ENCODE measurements at regions not wholly inside any gene's neighbourhood (a gene's known extent, or its start where the extent isn't known, plus 50 kb on each side); places are given as distances from the start of the nearest gene placed in this dataset.

- H3K9ac ChIP-seq (replicated peaks in 1 of 4; ENCODE audit: extremely low read depth in 1 of 4, low read depth in 3 of 4, low read length in 3 of 4) = no peak overlapping the region
- H2BK12ac ChIP-seq (ENCODE audit: low read depth, low read length) = peak overlapping the region; percentile 82; the same call in 1 of the 2 replicates
- ChIA-PET CTCF (ENCODE audit: partially characterized antibody) (interaction anchor here (1.1 to 1.9 kb wide), 3 partner anchors 9 to 117 kb away, joined by 3 to 10 read pairs (median 4); no protein-coding TSS in a partner anchor), POLR2A (ENCODE audit: partially characterized antibody) (no interaction called here)
- no peaks in the 10 kb centered on the region for H3K23me2 ChIP-seq (ENCODE audit: low read depth, low read length)
- H2BK120ac ChIP-seq (replicated peaks; ENCODE audit: low read depth, low read length) = no peak overlapping the region
- peaks cover 0 to 8% (median 6%) of the 10 kb centered on the region in 4 experiments; a peak in 3 of 7 replicates for H3K4me1 ChIP-seq (replicated peaks in 1 of 4; ENCODE audit: control insufficient read depth in 3 of 4, insufficient read depth in 4 of 4, low read length in 3 of 4)
- H3K79me2 ChIP-seq (ENCODE audit: control insufficient read depth in 1 of 2, insufficient read depth in 2 of 2, low read length in 2 of 2) = no peaks in the 10 kb centered on the region
- H3K9me3 ChIP-seq (ENCODE audit: insufficient read depth in 2 of 2, low read depth in 1 of 2, low read length in 1 of 2) = no peaks in the 10 kb centered on the region
- H4K20me1 ChIP-seq (replicated peaks in 1 of 2; ENCODE audit: control insufficient read depth in 1 of 2, insufficient read depth in 2 of 2, low read length in 2 of 2) = no peaks in the 10 kb centered on the region
- H2BK15ac ChIP-seq (ENCODE audit: low read length) = no peak overlapping the region
- H2AFZ ChIP-seq (ENCODE audit: low read length) = no peak overlapping the region
- H3K18ac ChIP-seq (ENCODE audit: extremely low read depth, low read length) = no peak overlapping the region
- H3K4me3 ChIP-seq (ENCODE audit: extremely low read depth in 1 of 4, insufficient read depth in 2 of 4, low read depth in 3 of 4, low read length in 4 of 4) = no peak overlapping the region
- no peak overlapping the region for H2BK5ac ChIP-seq (ENCODE audit: low read depth, low read length)
- FAIRE-seq (no peak), DNase-seq (ENCODE audit: low read depth in 1 of 2, low spot score in 2 of 2) (no peak)
- no peak overlapping the region for H3K27ac ChIP-seq (ENCODE audit: low read depth, low read length)
- no peak overlapping the region for H4K91ac ChIP-seq (replicated peaks; ENCODE audit: insufficient read length, low read length)
- H3K23ac ChIP-seq (ENCODE audit: insufficient read length) = no peak overlapping the region
- H3K36me3 ChIP-seq (ENCODE audit: control insufficient read depth in 2 of 4, insufficient read depth in 4 of 4, low read length in 3 of 4) = no peaks in the 10 kb centered on the region
- no peak overlapping the region for H3K56ac ChIP-seq (replicated peaks; ENCODE audit: insufficient read length, low read depth, low read length)
- H3K4me2 ChIP-seq (ENCODE audit: insufficient read depth in 1 of 2, low read depth in 2 of 2, low read length in 2 of 2) = no peak overlapping the region
- no peak overlapping the region for H2AK5ac ChIP-seq (ENCODE audit: low read depth, low read length)
- no peak overlapping the region for H4K8ac ChIP-seq (ENCODE audit: extremely low read depth, insufficient read depth, low read length)
- H3K27me3 ChIP-seq (replicated peaks in 1 of 4; ENCODE audit: control insufficient read depth in 3 of 4, extremely low read depth in 1 of 4, insufficient read depth in 3 of 4, low read length in 3 of 4) = no peaks in the 10 kb centered on the region
- no peak overlapping the region for H3K4ac ChIP-seq (replicated peaks; ENCODE audit: insufficient read length, low read depth, low read length)
- H4K5ac ChIP-seq (ENCODE audit: insufficient read length, low read depth, low read length) = no peak overlapping the region
- no peak overlapping the region for H3K14ac ChIP-seq (ENCODE audit: insufficient read length)
- H3K79me1 ChIP-seq (ENCODE audit: low read depth, low read length) = no peaks in the 10 kb centered on the region
- peak overlapping the region; percentile 82; the same call in 1 of the 2 replicates for H2BK20ac ChIP-seq (ENCODE audit: low read length)
- TF ChIP-seq MAX (IDR thresholded peaks at IDR 0.05) (no peak), ATF2 (IDR thresholded peaks at IDR 0.05; ENCODE audit: low read length) (no peak), POLR2AphosphoS5 (IDR thresholded peaks at IDR 0.05; ENCODE audit: low read depth, low read length) (no peak), PHF8 (conservative IDR thresholded peaks at IDR 0.05; ENCODE audit: low read depth, low read length) (no peak), BACH1 (IDR thresholded peaks at IDR 0.05; ENCODE audit: low read length) (no peak), BCL11A (IDR thresholded peaks at IDR 0.05; ENCODE audit: low read depth in 2 of 2, low read length in 2 of 2) (no peak), KDM4A (IDR thresholded peaks at IDR 0.05; ENCODE audit: low read depth, low read length, severe bottlenecking) (no peak), CTBP2 (IDR thresholded peaks at IDR 0.05; ENCODE audit: borderline replicate concordance, insufficient read depth, insufficient read length, low read length) (no peak), GTF2F1 (IDR thresholded peaks at IDR 0.05; ENCODE audit: borderline replicate concordance, low read depth, low read length) (no peak), CTCF (IDR thresholded peaks at IDR 0.05; ENCODE audit: control extremely low read depth in 1 of 3, insufficient read depth in 1 of 3, low read depth in 1 of 3, low read length in 3 of 3) (no peak)
These were observed 486.1 kb downstream of the KDM4C start for GRCh38 chr9:7243838-7244237.

Measured in H1 (cell line).